GM19372 (cell line): ENCODE measurements at regions not wholly inside any gene's neighbourhood (a gene's known extent, or its start where the extent isn't known, plus 50 kb on each side); places are given as distances from the start of the nearest gene placed in this dataset.
A peak's percentile ranks its signal among the peaks of the same experiment; 100 is the strongest.

ENCODE experiments used
- ATAC-seq: cut with Tn5 transposase; IDR thresholded peaks from one replicate; pipeline ENCODE4 v1.9.1; 2021; ENCODE audit warnings: mild to moderate bottlenecking, low read depth, moderate library complexity; ENCODE audit not compliant: unreplicated experiment

DNA sequence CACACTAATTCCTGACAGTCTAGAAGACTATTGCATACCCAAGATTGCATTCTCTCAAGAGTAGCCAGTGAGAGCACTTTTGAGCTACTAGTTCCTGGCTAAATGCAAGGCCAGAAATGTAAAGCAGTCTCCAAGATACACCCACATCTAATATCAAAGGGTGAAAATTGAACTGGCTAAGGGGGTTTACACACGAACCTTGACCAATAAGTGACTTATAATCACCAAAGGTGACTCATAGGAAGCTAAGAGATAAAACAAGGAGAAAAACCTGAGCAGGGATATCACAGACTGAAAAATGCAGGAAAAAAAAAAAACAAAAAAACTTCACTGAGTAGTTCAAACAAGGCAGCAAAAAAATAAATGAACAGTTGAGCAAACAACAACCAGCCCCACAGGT, 172.2 kb upstream of the RRP15 start:
- no peak for ATAC-seq

DNA sequence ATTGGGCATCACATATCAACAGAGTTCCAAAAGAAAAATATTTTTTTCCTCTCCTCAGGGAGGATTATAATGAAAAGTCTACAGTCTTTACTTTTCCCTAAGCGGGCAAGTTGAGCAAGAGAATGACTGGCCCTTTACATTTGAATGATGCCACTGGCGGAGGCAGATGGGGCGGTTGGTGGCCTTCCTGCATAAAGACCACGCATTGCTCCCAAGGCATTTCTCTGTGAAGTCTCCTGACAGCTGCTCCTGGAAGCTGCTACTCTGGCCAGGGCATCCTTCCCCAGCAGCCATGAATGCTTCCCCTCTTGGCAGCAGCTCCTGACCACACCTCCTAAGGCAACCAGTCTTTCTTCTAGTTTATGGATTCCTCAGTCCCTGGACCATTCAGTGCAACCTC, 161.1 kb upstream of the RRP15 start:
- no peak for ATAC-seq

DNA sequence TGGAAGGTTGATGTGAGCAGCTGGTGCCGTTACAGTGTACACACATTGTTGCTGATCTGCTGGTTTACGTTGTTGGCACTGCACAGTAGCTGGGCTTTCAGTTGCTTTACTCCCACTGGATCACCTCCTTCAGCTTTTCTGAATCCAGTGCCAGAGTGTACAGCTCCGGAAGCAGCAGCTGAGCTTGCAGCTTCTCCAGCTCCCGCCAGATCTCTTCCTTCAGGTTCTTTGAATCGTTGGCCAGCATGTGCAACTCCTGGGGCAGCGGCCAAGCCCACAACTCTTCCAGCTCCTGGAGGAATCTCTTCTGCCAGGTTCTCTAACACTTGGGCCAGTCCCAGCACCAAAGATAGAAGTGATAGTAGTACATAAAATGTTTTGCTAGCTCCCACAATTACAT, 149.7 kb upstream of the RRP15 start:
- no peak for ATAC-seq

DNA sequence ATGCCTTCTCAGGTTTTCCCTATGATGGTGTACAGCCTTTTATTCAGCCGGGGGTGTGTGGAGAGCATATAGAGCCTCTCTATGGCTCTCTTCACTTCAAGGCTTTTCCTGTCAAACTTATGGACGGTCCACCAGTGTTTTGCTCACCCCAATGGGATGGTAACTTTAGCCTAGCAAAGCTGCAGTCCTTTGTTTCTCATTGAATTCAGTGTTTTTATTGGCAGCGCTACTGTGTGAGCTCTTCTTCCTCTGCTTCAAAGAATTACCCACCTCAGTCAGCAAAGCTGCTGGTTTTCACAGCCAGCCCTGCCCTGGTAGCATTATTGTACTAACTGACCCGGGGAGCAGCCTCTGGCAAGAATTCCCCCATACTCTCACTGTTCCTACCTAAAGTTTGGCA, 145.3 kb upstream of the RRP15 start:
- ATAC-seq: no peak

DNA sequence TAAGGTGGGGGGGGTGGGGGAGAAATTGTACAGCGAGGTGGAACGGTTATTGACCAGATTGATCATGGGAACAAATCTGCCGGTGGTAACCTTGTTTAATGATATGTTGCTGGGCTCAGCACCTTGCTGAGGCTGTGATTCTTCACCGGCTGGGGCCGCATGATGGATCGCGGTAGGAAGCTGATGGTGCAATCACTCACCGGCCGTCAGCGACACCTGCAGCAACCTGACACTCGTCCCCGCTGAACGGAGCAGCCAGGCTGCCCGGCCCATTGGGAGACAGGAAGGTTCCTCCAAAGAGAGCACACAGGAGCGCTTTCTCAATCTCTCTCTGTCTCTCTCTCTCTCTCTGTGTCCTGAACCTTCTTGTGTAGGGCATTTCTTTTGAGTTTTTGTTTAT, 128.5 kb upstream of the RRP15 start:
- ATAC-seq: no peak

DNA sequence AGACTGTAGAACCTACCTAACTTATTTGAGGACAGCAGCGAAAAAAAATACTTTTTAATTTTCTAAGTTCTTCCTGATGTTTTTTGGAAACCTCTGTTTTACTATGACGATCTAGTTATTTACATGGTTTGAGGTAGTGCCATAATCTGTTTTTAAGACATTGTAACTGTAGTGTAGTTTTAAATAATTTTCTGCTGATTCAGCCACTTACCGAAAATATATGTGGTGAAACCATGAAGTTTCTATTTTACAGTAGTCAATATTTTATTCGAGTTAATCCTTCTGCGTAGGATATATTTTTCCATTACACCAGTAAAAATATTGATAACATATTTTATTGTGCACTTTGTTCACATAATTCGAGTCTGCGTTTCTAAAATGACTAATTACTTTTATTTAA, 121.7 kb upstream of the RRP15 start:
- ATAC-seq: no peak

DNA sequence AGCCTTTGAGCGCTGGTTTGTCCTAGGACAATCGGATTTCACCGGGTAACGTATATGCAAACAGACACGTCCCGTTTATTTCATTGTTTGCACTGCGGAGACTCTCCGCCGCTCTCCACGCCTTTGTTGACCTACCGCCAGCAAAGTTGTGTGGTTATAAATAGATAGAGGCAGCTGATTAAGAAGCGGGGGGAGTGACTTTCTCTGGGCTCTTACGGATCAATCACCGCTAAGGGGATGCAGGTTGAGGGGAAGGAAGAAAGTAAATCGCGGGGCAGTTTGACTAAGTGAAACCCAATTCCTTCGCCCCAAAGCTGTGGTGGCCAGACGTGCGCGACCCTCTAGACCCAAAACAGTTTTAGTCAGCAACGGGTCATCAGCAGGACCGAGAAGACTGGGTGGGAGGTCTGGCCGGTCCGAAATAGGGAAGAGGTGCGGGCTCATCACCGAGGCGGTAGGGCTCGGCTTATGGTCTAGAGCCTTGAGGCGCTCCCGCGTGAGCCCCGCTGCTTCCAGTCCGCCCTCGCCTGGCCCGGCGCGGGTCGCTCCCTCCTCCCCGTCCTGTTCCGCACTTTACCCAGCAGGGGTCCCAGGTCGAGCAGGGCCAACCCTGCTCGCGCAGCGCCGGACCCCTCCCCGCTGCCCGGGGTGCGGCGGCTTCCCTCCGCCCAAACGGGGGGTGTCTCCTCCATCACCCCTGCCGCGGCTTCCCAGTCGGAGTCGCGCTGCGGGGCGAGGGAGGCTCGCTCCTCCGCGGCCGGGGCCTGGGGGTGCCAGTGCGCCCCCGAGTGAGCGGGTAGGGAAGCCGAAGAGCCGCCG, 120.8 kb upstream of the RRP15 start:
- peak; percentile 44 for ATAC-seq

DNA sequence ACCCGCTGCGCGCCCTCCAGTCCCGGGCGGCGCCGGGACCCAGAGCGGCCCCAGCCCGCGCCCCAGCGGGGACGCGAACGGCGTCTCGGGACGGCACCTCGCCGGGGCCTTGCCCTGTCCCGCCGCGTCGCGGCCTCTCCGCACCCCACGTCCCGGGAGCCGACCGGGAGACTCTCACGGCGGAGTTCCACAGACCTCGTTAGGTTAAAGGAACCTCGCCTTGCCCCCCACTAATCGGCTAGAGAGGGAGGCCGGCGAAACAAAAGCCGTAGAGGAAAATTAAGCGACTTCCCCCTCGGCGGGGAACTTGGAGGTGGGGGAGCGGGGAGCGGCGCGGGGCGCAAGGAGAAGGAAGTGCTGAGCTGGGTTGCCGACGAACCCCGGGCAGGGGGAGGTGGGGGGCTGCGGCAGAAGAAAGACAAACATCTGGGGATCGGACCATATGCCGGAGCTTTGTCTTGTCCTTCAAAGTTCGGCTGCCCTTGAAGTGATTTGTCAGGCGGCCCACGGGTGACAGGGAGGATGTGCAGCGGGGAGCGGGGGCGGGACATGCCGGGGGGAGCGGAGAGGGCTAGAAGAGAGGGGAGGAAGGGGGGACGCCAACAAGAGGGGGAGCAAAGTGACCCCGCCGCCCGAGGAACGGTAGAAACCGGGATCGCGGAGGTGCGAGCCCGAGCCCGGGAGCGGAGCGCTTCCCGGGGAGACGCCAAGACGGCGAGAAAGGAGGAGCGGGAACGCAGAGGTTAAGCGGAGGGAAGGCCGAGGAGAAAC, 120.0 kb upstream of the RRP15 start:
- peak; percentile 50 for ATAC-seq

DNA sequence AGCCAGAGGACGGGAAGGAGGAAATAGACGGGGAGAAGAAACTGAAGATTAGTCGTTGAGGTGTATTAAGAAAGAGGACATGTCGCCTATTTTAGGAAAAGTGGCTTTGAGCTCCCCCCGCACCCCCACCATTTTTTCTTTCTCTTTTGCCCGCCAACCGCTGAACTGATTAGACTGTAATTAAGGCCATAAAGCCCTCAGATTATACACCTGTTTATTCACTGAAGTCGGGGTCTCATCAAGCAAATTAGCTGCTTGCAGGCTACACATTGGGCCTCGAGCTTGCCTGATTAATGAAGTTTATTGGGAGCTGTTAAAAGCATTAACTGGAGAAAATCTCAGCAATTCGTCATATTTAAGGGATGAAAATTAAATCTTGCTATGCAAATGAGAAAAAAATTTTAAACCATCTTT, 119.4 kb upstream of the RRP15 start:
- no peak for ATAC-seq

DNA sequence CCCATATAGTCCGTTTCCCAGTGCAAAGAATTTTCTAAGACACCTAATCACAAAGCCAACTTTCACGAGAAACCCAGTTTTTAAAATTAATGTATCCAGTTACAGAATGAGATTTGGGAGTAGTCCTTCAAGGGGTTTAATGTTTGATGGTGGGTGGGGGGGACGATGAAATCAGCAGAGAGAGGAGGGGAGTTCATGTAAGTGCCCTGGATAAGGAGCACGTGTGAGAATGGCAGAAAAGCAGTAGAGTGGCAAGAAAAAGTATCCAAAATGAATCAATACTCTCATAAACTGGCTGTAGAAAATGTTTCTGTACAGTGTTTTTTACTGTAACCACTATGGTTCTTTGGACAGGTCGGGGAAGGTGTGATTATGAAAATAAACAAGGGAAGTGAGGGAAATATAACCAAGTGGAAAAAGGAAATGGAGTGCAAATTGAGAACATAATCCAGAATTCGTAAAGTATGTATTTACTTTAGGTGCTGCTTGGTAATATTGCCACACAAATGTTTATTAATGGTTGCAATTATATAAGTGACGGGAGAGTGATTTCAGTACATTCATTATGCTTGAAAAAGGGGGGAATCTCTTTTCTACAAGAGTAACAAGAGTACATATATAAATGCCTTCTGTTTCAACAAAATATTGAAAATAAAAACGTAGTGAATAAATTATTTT, 118.7 kb upstream of the RRP15 start:
- ATAC-seq: no peak

DNA sequence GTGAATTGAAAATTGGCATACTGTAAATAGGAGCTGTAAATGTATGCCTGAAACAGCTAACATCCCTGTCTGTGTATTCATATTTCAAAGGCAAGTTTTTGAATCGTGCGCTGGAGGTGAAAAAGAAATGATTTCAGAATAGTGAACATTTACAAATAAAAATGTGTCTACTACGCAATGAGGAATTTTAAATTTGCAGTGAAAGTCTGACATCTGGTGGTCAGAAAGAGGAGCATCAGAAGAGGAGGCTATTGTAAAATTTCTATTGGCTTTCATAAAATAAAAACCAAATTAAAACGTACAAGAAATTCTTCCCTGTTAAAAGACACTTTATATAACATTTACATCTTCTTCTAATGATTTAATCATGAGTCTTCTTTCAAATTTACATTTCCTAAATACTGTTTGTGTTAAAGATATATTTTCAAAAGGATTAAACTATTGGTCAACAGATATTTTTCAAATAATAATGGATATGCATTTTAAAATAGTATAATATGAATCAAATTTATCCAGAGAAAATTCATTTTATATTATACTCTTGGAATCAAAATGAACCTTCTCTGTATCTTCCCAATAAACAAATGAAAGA, 113.7 kb upstream of the RRP15 start:
- ATAC-seq: peak; percentile 57

DNA sequence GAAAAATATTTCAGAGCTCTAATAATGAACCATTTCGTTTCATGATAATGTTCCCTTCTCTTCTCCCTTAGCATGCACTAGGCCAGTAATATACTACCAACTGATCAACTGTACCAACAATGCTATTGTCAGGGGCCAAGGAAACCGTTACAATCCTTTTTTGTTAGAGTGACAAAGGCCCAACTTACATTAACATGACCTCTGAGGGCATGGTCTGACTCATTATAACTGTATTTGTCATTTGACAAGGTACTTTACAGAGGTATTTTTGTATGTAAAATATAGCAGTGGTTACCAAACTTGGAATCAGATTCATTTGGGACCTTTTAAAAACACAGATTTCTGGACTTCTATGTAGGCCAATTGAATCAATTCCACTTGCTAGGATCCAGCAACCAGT, 102.6 kb upstream of the RRP15 start:
- no peak for ATAC-seq

DNA sequence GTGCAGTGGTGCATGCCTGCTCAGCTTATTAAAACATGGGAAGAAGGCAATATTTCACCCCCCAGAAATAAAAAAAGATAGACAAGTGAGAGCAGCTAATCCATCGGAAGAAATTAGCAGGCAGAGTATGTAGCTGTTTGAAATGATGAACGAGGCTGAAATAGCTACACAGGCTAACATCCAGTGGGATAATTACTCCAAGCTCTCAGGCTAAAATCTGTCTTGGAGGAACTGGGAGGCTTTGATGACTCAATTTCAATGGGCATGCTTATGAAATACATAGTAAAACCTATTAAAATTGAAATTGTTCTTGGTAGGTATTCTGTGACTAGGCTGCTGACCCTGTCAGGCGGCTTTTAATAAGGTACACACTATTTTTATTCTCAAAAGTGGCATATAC, 84.1 kb upstream of the RRP15 start:
- no peak for ATAC-seq

DNA sequence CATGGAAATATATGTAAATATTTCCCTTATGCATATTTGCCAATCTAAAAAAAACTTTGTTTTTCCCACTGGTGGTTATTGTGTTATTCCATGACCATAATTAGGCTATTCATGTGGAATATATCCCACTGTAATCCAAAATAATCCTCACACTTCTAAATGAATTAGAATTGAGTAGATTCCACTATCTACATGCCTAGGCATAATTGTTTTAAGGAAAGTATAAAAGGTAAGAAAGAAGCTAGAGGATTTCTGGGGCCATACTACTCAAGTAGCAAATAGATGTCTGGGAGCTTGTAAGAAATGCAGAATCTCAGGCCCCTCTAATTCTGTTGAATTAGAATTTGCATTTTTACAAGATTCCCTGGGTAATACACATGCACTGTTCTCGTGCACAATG, 83.5 kb upstream of the RRP15 start:
- no peak for ATAC-seq

DNA sequence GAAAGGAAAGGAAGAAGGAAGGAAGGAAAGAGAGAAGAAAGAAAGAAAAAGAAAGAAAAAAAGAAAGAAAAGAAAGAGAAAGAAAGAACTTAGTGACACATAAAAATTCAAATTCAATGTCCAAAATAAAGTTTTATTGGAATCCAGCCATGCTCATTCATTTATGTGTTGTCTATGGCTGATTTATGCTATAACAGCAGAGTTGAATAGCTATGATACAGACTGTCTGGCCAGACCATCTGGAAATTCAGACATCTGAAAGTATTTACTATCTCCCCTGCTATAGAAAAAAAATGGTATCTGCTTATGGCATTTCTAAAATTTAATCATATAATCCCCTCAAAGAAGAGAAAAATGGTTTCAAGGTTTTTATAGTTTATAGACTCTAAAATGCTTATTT, 79.4 kb upstream of the RRP15 start:
- no peak for ATAC-seq

DNA sequence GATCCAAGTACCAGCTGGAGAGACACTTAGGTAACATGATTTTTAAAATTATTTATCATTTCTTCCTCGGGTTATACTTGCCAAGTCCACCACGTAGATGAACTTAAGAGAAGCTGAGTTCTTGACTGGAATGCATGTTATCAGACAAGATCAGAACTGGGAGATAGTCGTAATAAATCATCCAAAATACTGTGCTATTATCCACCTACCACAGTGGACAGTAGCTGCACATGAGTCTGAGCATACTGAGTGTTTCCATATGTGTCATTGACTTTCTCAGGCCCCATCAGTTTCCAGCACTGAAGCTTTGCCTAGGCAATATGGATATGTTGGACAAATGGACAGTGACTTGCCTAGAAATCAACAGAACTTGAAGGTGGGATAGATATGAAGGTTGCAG, 77.9 kb upstream of the RRP15 start:
- no peak for ATAC-seq

DNA sequence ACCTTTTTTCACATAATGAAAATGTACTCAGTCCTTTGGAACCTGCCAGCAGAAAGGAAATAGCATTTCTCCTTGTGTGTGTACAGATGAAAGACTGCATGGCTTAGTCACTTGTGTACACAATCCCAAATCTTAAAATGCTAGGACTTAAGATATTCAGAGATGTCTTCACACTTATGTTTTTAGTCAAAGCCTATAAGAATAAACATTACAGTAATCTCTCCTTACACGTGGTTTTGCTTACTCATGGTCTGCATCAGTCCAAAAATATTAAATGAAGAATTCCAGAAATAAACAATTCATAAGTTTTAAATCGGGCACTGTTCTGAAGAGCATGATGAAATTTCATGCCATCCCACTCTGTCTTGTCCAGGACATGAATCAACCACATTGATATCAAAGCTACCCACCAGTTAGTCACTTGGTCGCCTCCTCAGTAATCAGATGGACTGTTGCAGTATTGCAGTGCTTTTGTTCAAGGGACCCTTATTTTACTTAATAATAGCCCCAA, 75.7 kb upstream of the RRP15 start:
- ATAC-seq: no peak

DNA sequence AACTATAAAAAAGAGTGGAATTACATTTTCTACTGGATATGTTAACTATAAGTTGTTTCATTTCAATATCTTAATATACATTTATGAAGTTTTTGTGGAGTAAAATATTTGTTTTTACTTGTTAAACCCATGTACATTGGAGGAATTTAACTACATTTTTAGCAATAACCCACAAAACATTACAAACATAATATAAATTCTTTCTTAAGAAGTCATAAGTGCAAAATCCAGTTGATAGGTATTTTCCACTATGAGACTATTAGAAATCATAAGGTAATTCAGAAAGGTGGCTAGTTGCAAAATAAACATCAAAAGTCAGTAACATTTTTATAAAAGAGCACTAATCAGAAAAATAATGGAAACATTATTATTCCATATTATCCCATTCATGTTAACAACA, 73.9 kb upstream of the RRP15 start:
- no peak for ATAC-seq

DNA sequence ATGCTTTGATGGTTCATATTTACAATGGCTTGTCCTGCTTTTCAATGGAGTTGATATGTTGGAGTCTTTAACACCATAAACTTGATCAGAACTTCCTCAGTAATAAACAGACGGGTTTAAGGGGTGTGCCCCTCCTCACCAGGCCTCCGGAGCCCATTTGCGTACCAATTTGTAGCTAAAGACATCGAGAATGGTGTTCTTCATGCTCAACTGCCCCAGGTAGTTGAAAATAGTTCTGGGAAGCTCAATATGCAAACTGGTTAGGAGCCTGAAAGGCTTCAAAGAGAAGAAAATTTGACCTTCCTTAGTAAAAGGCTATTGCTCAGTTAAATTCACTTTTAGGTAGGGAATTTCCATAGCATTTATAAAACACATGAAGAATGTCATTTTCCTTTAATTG, 68.1 kb upstream of the RRP15 start:
- no peak for ATAC-seq

DNA sequence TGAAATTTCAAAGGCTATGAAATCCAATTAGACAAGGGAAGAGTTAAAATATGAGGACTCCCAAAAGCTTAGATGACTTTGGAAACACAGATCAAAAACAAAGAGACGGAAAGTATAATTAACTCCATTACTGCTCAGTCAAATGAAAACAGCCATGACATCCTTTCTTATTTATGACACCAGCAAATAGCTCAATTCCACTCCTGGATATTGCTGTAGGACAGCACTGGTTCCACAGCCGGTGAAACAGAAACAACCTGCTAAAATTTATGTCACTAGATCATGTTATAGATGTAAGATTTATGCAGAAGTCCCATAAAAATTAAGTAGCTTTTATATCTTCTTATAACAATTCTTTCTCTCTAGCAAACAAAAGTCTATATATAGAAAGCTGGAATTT, 65.6 kb upstream of the RRP15 start:
- no peak for ATAC-seq

DNA sequence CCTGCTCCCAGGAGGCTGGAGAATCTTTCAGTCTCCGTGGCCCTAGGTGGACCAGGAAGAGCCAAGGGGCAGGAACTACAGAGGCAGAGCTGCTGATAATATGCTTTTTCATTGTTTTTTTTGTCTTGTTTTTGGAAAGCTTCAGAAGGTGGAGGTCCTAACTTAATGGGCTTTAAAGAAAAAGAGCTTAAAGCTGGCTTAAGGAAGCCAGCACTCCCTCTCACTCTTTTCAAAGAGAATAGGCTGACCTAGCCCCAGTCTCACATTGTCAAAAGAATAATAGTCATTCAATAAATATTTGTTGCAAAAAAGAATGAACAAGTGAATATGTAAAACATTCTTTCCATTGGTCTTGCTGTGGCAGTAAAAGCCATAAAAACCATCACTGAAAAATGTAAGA, 61.0 kb upstream of the RRP15 start:
- no peak for ATAC-seq
